K562 (cell line): ENCODE measurements at regions not wholly inside any gene's neighbourhood (a gene's known extent, or its start where the extent isn't known, plus 50 kb on each side); places are given as distances from the start of the nearest gene placed in this dataset.

Experiments used
- ATAC-seq: fragments of 200-7000 bp; cut with Tn5 transposase; 3 replicates; pipeline ENCODE4 v1.9.1; 2020; ENCODE audit warnings: moderate library complexity
- BruUV-seq: library from RNA; stranded (reverse); fragments of 400-500 nt; replicated peaks from 2 replicates; lab custom pipeline; 2021; lab: Mats Ljungman, UMichigan
- CTCF ChIA-PET: fragments of 300-600 bp; formaldehyde crosslinking; extraction: SDS; loops from one replicate; lab custom pipeline; 2021; ENCODE audit warnings: low intra/inter-chr PET ratio; lab: Yijun Ruan, JAX
- POLR2A ChIA-PET: fragments of 300-600, 350-650 bp; sonication (Branson Sonifier 250); formaldehyde crosslinking; extraction: SDS; loops from one replicate; lab custom pipeline; 2021; ENCODE audit warnings: antibody characterized with exemption, inconsistent platforms; lab: Yijun Ruan, JAX
- DNase-seq, 4 experiments: peaks; one replicate each; pipeline versions ENCODE4 v3.0.0 to v3.0.0-alpha.2; 2011 to 2018; ENCODE audit warnings: low spot score in 3 of 4, mixed read lengths in 3 of 4; ENCODE audit errors: extremely low read depth in 1 of 4
- FAIRE-seq: peaks from 2 replicates; lab custom pipeline; 2011; peaks lifted over from hg19 to GRCh38; lab: Jason Lieb, UNC
- H2AFZ ChIP-seq: 2 replicates; pipeline ENCODE4 v1.6.0; 2011; ENCODE audit warnings: low read depth, low read length, control low read depth, inconsistent platforms
- H3K27ac ChIP-seq: fragments of 200-600 bp; 3 replicates; pipeline ENCODE4 v1.8.0; 2011; ENCODE audit warnings: low read depth, mild to moderate bottlenecking, control low read depth, inconsistent platforms, low read length, moderate library complexity, mixed read lengths; ENCODE audit errors: extremely low read depth
- H3K27me3 ChIP-seq, 2 experiments: fragments of 300-600 bp in 1 of 2; 2 replicates in 1 of 2; 3 replicates in 1 of 2; pipeline versions ENCODE4 v1.6.0 to v1.8.0; 2011; ENCODE audit warnings: inconsistent platforms in 2 of 2, low read length in 2 of 2, mild to moderate bottlenecking in 1 of 2, mixed read lengths in 1 of 2, moderate library complexity in 1 of 2; ENCODE audit not compliant: control insufficient read depth in 2 of 2, insufficient read depth in 2 of 2
- H3K36me3 ChIP-seq: fragments of 300-600 bp; 3 replicates; pipeline ENCODE4 v1.8.0; 2011; ENCODE audit warnings: mild to moderate bottlenecking, low read length, inconsistent platforms; ENCODE audit not compliant: control insufficient read depth, insufficient read depth
- H3K4me1 ChIP-seq, 2 experiments: fragments of 200-600 bp in 1 of 2; replicated peaks in 1 of 2; 2 replicates in 1 of 2; 3 replicates in 1 of 2; pipeline versions ENCODE4 v1.5.1 to v1.8.0; 2011; ENCODE audit warnings: inconsistent platforms in 2 of 2, low read length in 2 of 2, mild to moderate bottlenecking in 1 of 2, mixed read lengths in 1 of 2, moderate library complexity in 1 of 2; ENCODE audit not compliant: control insufficient read depth in 2 of 2, insufficient read depth in 2 of 2
- H3K4me2 ChIP-seq: 2 replicates; pipeline ENCODE4 v1.6.1; 2011; ENCODE audit warnings: low read length, control low read depth, inconsistent platforms, mixed read lengths; ENCODE audit not compliant: insufficient read depth
- H3K4me3 ChIP-seq: fragments of 200-600 bp; sonication (generic), shearing (Covaris generic); 2 replicates; pipeline ENCODE4 v1.5.1; 2016; ENCODE audit warnings: control low read depth, inconsistent platforms
- H3K79me2 ChIP-seq: fragments of 200-600 bp; 3 replicates; pipeline ENCODE4 v1.8.0; 2011; ENCODE audit warnings: low read length, inconsistent platforms; ENCODE audit not compliant: control insufficient read depth, insufficient read depth
- H3K9ac ChIP-seq, 2 experiments: 2 replicates each; pipeline versions ENCODE4 v1.6.0 to v1.6.1; 2011; ENCODE audit warnings: low read depth in 2 of 2, low read length in 2 of 2, control low read depth in 1 of 2, inconsistent platforms in 1 of 2, mild to moderate bottlenecking in 1 of 2, mixed read lengths in 1 of 2; ENCODE audit not compliant: insufficient read depth in 1 of 2
- H3K9me1 ChIP-seq: one replicate; pipeline ENCODE4 v1.6.0; 2011; ENCODE audit warnings: inconsistent platforms, mild to moderate bottlenecking, low read length, moderate library complexity; ENCODE audit not compliant: control insufficient read depth, insufficient read depth
- H3K9me3 ChIP-seq: replicated peaks from 2 replicates; pipeline ENCODE4 v1.5.1; 2011; ENCODE audit warnings: low read depth, low read length, inconsistent platforms; ENCODE audit not compliant: control insufficient read depth, insufficient read depth
- H4K20me1 ChIP-seq: replicated peaks from 2 replicates; pipeline ENCODE4 v1.6.1; 2011; ENCODE audit warnings: low read length, inconsistent platforms, mixed read lengths; ENCODE audit not compliant: control insufficient read depth, insufficient read depth
- ATF4 ChIP-seq: fragments of 450-650 bp; formaldehyde crosslinking; IDR thresholded peaks from 2 replicates; pipeline ENCODE4 v1.4.0; 2022; ENCODE audit warnings: mild to moderate bottlenecking, moderate library complexity
- CBX5 ChIP-seq: IDR thresholded peaks from 2 replicates; pipeline ENCODE4 v1.6.1; 2014; ENCODE audit warnings: low read depth, borderline replicate concordance
- GABPB2 ChIP-seq: fragments of 250-450 bp; sonication (Bioruptor Pico); conservative IDR thresholded peaks from 2 replicates; pipeline ENCODE4 v1.5.1; 2021; ENCODE audit warnings: mild to moderate bottlenecking
- MCM3 ChIP-seq: fragments of 450-650 bp; IDR thresholded peaks from 2 replicates; pipeline ENCODE4 v1.6.1; 2016
- NFATC3 ChIP-seq: fragments of 450-650 bp; IDR thresholded peaks from 2 replicates; pipeline ENCODE4 v1.6.1; 2017; ENCODE audit warnings: mild to moderate bottlenecking
- SIRT6 ChIP-seq: IDR thresholded peaks from one replicate; pipeline ENCODE4 v1.6.1; 2012; ENCODE audit warnings: low read depth, mild to moderate bottlenecking, control low read depth, inconsistent platforms, low read length, moderate library complexity
- ZBTB12 ChIP-seq: fragments of 250-450 bp; sonication (Bioruptor Pico); IDR thresholded peaks from 2 replicates; pipeline ENCODE4 v1.4.0; 2020
- ZC3H11A ChIP-seq: IDR thresholded peaks from 2 replicates; pipeline ENCODE4 v1.6.1; 2012; ENCODE audit warnings: low read depth, low read length, improper control_type of control experiment
- ZKSCAN3 ChIP-seq: fragments of 250-450 bp; sonication (Bioruptor Pico); IDR thresholded peaks from 2 replicates; pipeline ENCODE4 v1.4.0; 2020
- ZNF212 ChIP-seq: fragments of 450-650 bp; formaldehyde crosslinking; IDR thresholded peaks from 2 replicates; pipeline ENCODE4 v1.4.0; 2020; ENCODE audit warnings: mild to moderate bottlenecking
- WGBS: fragments of 100-300 bp; shearing (Covaris generic); methylation state at CpG from one replicate; pipeline ENCODE4 v1.1.6; 2016; ENCODE audit warnings: low coverage, mixed read lengths; ENCODE audit not compliant: insufficient coverage; ENCODE audit errors: missing lambda C conversion rate; 5-methylcytosine and 5-hydroxymethylcytosine counted together
- in situ Hi-C: fragments of 300-500 bp; cut with MboI; formaldehyde crosslinking; loops from 4 replicates; pipeline ENCODE4 v1.15.0; 2018; ENCODE audit warnings: inconsistent platforms, mixed read lengths
- intact Hi-C: fragments of 100-400 bp; cut with micrococcal nuclease; formaldehyde crosslinking; loops from 2 replicates; pipeline ENCODE4 v1.14.2; 2022
- TF ChIP-seq, protein P1 (sequence below): fragments of 250-450 bp; sonication (Bioruptor Pico); IDR thresholded peaks from 2 replicates; pipeline ENCODE4 v1.4.0; 2020; ENCODE audit warnings: mild to moderate bottlenecking, moderate library complexity

GRCh38 chr2:147041121-147041494 is 803.7 kb upstream of the ACVR2A start:
- no peak overlapping the region for H2AFZ ChIP-seq
- no peak for TF ChIP-seq ATF4 (CRISPR knock-in tag)
- TF ChIP-seq, all 486 proteins: peak for 0
- in situ Hi-C loops (loop anchor here (25.0 kb wide), 1 partner anchor 846 kb away; no protein-coding TSS in a partner anchor), intact Hi-C loops (no loop called here)
- H3K4me3 ChIP-seq = no peak overlapping the region
- H3K9ac ChIP-seq = no peak overlapping the region
- CTCF ChIA-PET = no interaction called here
- H3K27ac ChIP-seq = no peak overlapping the region
- no peaks in the 10 kb centered on the region for H3K36me3 ChIP-seq
- DNase-seq (no peak), ATAC-seq (no peak), FAIRE-seq (no peak)
- H3K79me2 ChIP-seq = no peaks in the 10 kb centered on the region
- POLR2A ChIA-PET = no interaction called here
- no CpG with 5 or more reads among the region's 1 CpG for WGBS
- no peaks in the 10 kb centered on the region for H3K27me3 ChIP-seq
- H4K20me1 ChIP-seq = no peaks in the 10 kb centered on the region
- H3K4me1 ChIP-seq = no peaks in the 10 kb centered on the region
- H3K4me2 ChIP-seq = no peak overlapping the region
- no peaks in the 10 kb centered on the region for H3K9me3 ChIP-seq
- BruUV-seq = no TSS peak
- H3K9me1 ChIP-seq = no peaks in the 10 kb centered on the region

DNA sequence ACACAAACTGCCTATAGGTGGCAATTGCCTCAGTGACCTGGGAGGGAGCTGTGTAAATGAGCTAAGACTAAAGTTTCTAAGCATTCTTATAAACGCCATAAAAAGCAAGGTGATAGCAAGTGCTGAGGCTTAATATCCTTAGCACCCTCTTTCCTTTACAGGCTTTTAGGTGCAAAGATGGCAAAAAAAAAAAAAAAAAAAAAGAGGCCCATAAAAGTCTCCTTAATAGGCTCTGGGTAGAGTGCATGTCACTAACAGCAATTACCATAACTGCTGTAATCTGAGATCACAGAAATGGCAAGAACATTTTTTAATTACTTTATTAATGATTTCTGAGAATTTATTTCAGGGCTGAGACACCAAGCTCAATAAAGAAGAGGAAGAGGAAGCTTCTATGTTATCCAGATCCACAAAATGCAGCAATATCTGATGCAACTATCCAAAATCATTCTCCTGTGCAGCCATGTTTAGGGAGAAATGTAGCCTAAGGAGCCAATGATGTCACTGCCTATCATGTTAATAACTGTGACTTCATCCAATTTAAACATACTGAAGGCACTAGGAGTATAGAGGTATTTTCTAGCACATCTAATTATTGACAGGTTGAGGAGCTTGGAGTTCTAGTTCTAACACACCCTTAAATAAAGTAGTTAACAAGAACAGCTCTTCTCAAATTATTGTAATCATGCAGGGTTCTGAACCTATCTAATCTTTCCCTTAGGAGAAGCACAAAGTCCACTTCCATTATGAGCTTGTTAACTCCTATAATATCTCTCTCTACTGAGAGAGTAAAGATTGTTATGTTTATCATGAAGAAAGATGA is 804.3 kb upstream of the ACVR2A start:
- Histone ChIP-seq H3K9me3 (no peaks in the 10 kb centered on the region), H3K36me3 (no peaks in the 10 kb centered on the region), H2AFZ (no peak overlapping the region), H3K27ac (no peak overlapping the region), H3K9ac (no peak overlapping the region), H3K4me2 (no peak overlapping the region), H4K20me1 (no peaks in the 10 kb centered on the region), H3K9me1 (no peaks in the 10 kb centered on the region), H3K4me3 (no peak overlapping the region), H3K79me2 (no peaks in the 10 kb centered on the region), H3K27me3 (no peaks in the 10 kb centered on the region), H3K4me1 (no peaks in the 10 kb centered on the region)
- ChIA-PET POLR2A (no interaction called here), CTCF (no interaction called here)
- FAIRE-seq = no peak
- intact Hi-C loops = no loop called here
- 0% methylated on average over 1 of the region's 1 CpG for WGBS
- no peak for DNase-seq
- in situ Hi-C loops = loop anchor here (25.0 kb wide), 1 partner anchor 847 kb away; no protein-coding TSS in a partner anchor
- no peak for ATAC-seq
- BruUV-seq = no TSS peak
- no peak for TF ChIP-seq SIRT6
- TF ChIP-seq CBX5 = no peak
- no peak for TF ChIP-seq NFATC3
- TF ChIP-seq ZBTB12 (CRISPR knock-in tag) = no peak
- TF ChIP-seq, protein P1, sequence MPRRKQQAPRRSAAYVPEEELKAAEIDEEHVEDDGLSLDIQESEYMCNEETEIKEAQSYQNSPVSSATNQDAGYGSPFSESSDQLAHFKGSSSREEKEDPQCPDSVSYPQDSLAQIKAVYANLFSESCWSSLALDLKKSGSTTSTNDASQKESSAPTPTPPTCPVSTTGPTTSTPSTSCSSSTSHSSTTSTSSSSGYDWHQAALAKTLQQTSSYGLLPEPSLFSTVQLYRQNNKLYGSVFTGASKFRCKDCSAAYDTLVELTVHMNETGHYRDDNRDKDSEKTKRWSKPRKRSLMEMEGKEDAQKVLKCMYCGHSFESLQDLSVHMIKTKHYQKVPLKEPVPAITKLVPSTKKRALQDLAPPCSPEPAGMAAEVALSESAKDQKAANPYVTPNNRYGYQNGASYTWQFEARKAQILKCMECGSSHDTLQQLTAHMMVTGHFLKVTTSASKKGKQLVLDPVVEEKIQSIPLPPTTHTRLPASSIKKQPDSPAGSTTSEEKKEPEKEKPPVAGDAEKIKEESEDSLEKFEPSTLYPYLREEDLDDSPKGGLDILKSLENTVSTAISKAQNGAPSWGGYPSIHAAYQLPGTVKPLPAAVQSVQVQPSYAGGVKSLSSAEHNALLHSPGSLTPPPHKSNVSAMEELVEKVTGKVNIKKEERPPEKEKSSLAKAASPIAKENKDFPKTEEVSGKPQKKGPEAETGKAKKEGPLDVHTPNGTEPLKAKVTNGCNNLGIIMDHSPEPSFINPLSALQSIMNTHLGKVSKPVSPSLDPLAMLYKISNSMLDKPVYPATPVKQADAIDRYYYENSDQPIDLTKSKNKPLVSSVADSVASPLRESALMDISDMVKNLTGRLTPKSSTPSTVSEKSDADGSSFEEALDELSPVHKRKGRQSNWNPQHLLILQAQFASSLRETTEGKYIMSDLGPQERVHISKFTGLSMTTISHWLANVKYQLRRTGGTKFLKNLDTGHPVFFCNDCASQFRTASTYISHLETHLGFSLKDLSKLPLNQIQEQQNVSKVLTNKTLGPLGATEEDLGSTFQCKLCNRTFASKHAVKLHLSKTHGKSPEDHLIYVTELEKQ (CRISPR knock-in tag) = no peak
- no peak for TF ChIP-seq ZC3H11A
- no peak for TF ChIP-seq MCM3
- TF ChIP-seq ZNF212 = no peak
- no peak for TF ChIP-seq ZKSCAN3 (CRISPR knock-in tag)
- no peak for TF ChIP-seq GABPB2 (CRISPR knock-in tag)
